WI38 (cell line): ENCODE measurements at regions not wholly inside any gene's neighbourhood (a gene's known extent, or its start where the extent isn't known, plus 50 kb on each side); places are given as distances from the start of the nearest gene placed in this dataset.

Experiments used
- H3K4me3 ChIP-seq: 2 replicates; pipeline ENCODE4 v1.5.1; 2011; ENCODE audit warnings: low read depth, mild to moderate bottlenecking, control low read depth, low read length
- CTCF ChIP-seq: IDR thresholded peaks from 2 replicates; pipeline ENCODE4 v1.5.1; 2012; ENCODE audit warnings: low read depth, mild to moderate bottlenecking, control low read depth, low read length

GRCh38 chr7:156099085-156099484 lies 286.8 kb upstream of the SHH start:
- no peak overlapping the region for H3K4me3 ChIP-seq
- TF ChIP-seq CTCF = no peak

- H3K4me3 ChIP-seq = no peak overlapping the region
- TF ChIP-seq CTCF = no peak
Observed at GRCh38 chr7:156096771-156097538, 284.7 kb upstream of the SHH start.

DNA sequence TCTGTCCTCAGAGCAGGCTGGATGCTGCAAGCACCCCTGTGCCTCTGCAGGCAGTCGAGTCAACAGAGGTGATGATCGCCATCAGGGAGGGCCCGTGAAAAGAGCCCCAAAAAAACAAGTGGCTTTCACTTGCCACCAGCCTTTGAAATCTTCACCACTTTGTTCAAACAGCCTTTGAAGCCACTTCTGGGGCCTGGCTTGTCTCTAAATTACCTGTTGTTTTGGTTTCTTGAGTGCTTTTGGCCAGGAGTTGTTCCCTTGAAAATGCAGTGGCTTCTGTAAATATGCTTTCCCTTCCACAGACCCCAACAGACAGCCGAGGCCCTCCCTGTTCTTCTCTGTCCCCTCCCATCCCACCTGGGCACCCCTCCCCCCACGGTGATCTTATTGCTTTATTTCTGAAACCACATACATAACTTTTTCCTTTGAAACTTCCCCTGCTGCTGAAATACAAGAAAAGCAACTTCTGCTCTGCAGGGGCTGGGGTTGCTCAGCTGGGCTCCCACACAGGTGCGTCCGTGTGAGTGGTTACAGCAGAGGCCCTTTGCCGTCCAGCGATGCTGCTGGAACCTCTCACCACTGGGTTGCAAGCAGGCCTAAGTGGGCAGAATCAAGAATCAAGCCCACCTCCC lies 283.8 kb upstream of the SHH start:
- TF ChIP-seq CTCF = no peak
- H3K4me3 ChIP-seq = no peak overlapping the region

GRCh38 chr7:156094350-156095146 lies 282.3 kb upstream of the SHH start:
- no peak for TF ChIP-seq CTCF
- H3K4me3 ChIP-seq = no peak overlapping the region

DNA sequence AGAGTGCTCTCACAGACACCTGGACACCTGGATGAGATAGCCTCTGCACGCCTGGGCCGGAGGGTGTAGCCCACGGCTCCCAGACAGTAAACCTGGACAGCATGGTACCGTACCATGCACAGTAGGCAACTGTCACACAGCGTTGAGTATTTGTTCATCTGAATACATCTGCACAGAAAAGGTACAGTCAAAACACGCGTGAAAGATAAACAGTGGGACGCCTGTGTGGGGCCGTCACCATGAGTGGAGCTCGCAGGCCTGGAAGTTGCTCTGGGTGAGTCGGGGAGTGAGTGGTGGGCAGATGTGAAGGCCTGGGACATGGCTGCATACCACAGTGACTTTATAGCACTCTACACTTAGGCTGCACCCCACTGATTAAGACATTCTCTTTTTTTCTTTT lies 280.0 kb upstream of the SHH start:
- H3K4me3 ChIP-seq = no peak overlapping the region
- TF ChIP-seq CTCF = no peak

- H3K4me3 ChIP-seq = no peak overlapping the region
- no peak for TF ChIP-seq CTCF
Observed at GRCh38 chr7:156091519-156092080, 279.3 kb upstream of the SHH start.

GRCh38 chr7:156090988-156091387 lies 278.7 kb upstream of the SHH start:
- TF ChIP-seq CTCF = no peak
- no peak overlapping the region for H3K4me3 ChIP-seq
